Smooth muscle cell (in vitro differentiated cells): ENCODE measurements at regions not wholly inside any gene's neighbourhood (a gene's known extent, or its start where the extent isn't known, plus 50 kb on each side); places are given as distances from the start of the nearest gene placed in this dataset.

Experiments used
- DNase-seq: peaks from one replicate; lab custom pipeline; 2025; ENCODE audit not compliant: unreplicated experiment; lab: John Stamatoyannopoulos, UW
- H2AFZ ChIP-seq: fragments of 200-600 bp; sonication (generic); 2 replicates; pipeline ENCODE4 v1.6.0; 2016; ENCODE audit warnings: antibody characterized with exemption, low read depth, mild to moderate bottlenecking
- H3F3A ChIP-seq: fragments of 200-600 bp; sonication (generic); 2 replicates; pipeline ENCODE4 v1.6.0; 2017; ENCODE audit warnings: antibody characterized with exemption, low read depth
- H3K27ac ChIP-seq: fragments of 200-600 bp; sonication (generic); 2 replicates; pipeline ENCODE4 v1.5.1; 2016; ENCODE audit warnings: low read depth, mild to moderate bottlenecking
- H3K27me3 ChIP-seq: fragments of 200-600 bp; sonication (generic); 2 replicates; pipeline ENCODE4 v1.6.1; 2016; ENCODE audit warnings: low read depth, mild to moderate bottlenecking
- H3K36me3 ChIP-seq: fragments of 200-600 bp; sonication (generic); 2 replicates; pipeline ENCODE4 v1.5.1; 2016; ENCODE audit warnings: low read depth
- H3K4me1 ChIP-seq: fragments of 200-600 bp; sonication (generic); 2 replicates; pipeline ENCODE4 v1.5.1; 2016; ENCODE audit warnings: low read depth
- H3K4me2 ChIP-seq: fragments of 200-600 bp; sonication (generic); 2 replicates; pipeline ENCODE4 v1.6.0; 2016; ENCODE audit warnings: mild to moderate bottlenecking
- H3K4me3 ChIP-seq: fragments of 200-600 bp; sonication (generic); 2 replicates; pipeline ENCODE4 v1.5.1; 2016; ENCODE audit warnings: mild to moderate bottlenecking
- H3K79me2 ChIP-seq: fragments of 200-600 bp; sonication (generic); 2 replicates; pipeline ENCODE4 v1.6.0; 2016; ENCODE audit warnings: low read depth, mild to moderate bottlenecking
- H3K9ac ChIP-seq: fragments of 200-600 bp; sonication (generic); 2 replicates; pipeline ENCODE4 v1.6.0; 2016; ENCODE audit warnings: low read depth
- H3K9me3 ChIP-seq: fragments of 200-600 bp; sonication (generic); replicated peaks from 2 replicates; pipeline ENCODE4 v1.5.1; 2016; ENCODE audit warnings: low read depth
- H4K20me1 ChIP-seq: fragments of 200-600 bp; sonication (generic); 2 replicates; pipeline ENCODE4 v1.6.0; 2016; ENCODE audit warnings: low read depth
- CTCF ChIP-seq: fragments of 200-600 bp; sonication (generic); IDR thresholded peaks from 2 replicates; pipeline ENCODE4 v1.5.1; 2017; ENCODE audit warnings: borderline replicate concordance, mild to moderate bottlenecking, antibody characterized with exemption; ENCODE audit not compliant: insufficient read depth, poor library complexity, severe bottlenecking
- WGBS: methylation state at CpG from one replicate; pipeline ENCODE4 v1.1.7; 2016; ENCODE audit warnings: low lambda C conversion rate; 5-methylcytosine and 5-hydroxymethylcytosine counted together

- Histone ChIP-seq H2AFZ (no peak overlapping the region), H3F3A (no peaks in the 10 kb centered on the region), H3K4me2 (no peak overlapping the region), H3K4me1 (no peaks in the 10 kb centered on the region), H3K4me3 (no peak overlapping the region), H3K27me3 (no peaks in the 10 kb centered on the region), H3K27ac (no peak overlapping the region), H4K20me1 (no peaks in the 10 kb centered on the region), H3K36me3 (no peaks in the 10 kb centered on the region), H3K9me3 (no peaks in the 10 kb centered on the region), H3K79me2 (no peaks in the 10 kb centered on the region), H3K9ac (no peak overlapping the region)
- no peak for DNase-seq
- 92% methylated on average over 3 of the region's 3 CpGs for WGBS
- no peak for TF ChIP-seq CTCF
Measured at GRCh38 chr12:89799316-89799715, 90.7 kb upstream of the ATP2B1 start.

- Histone ChIP-seq H3K36me3 (no peaks in the 10 kb centered on the region), H3F3A (no peaks in the 10 kb centered on the region), H3K79me2 (no peaks in the 10 kb centered on the region), H3K9ac (no peak overlapping the region), H3K9me3 (no peaks in the 10 kb centered on the region), H4K20me1 (no peaks in the 10 kb centered on the region), H2AFZ (no peak overlapping the region), H3K4me1 (no peaks in the 10 kb centered on the region), H3K4me2 (no peak overlapping the region), H3K4me3 (no peak overlapping the region), H3K27me3 (no peaks in the 10 kb centered on the region), H3K27ac (no peak overlapping the region)
- no peak for TF ChIP-seq CTCF
- no peak for DNase-seq
- WGBS = 87% methylated on average over 2 of the region's 2 CpGs
Measured at GRCh38 chr12:89797436-89797835, 88.8 kb upstream of the ATP2B1 start.

GRCh38 chr12:89796798-89797382, 88.3 kb upstream of the ATP2B1 start:
- TF ChIP-seq CTCF = no peak

GRCh38 chr12:89793946-89794345, 85.3 kb upstream of the ATP2B1 start:
- Histone ChIP-seq H3K4me2 (no peak overlapping the region), H3K9ac (no peak overlapping the region), H4K20me1 (no peaks in the 10 kb centered on the region), H3F3A (no peaks in the 10 kb centered on the region), H3K79me2 (no peaks in the 10 kb centered on the region), H3K27ac (no peak overlapping the region), H3K36me3 (no peaks in the 10 kb centered on the region), H3K4me3 (no peak overlapping the region), H2AFZ (no peak overlapping the region), H3K27me3 (no peaks in the 10 kb centered on the region), H3K4me1 (no peaks in the 10 kb centered on the region), H3K9me3 (no peaks in the 10 kb centered on the region)
- no peak for DNase-seq
- TF ChIP-seq CTCF = no peak

More at GRCh38 chr12:89796798-89797382, 88.3 kb upstream of the ATP2B1 start:
- Histone ChIP-seq H3K27me3 (no peaks in the 10 kb centered on the region), H3K79me2 (no peaks in the 10 kb centered on the region), H3K4me3 (no peak overlapping the region), H3K4me2 (no peak overlapping the region), H3K36me3 (no peaks in the 10 kb centered on the region), H3K9ac (no peak overlapping the region), H3K9me3 (no peaks in the 10 kb centered on the region), H3K4me1 (no peaks in the 10 kb centered on the region), H4K20me1 (no peaks in the 10 kb centered on the region), H2AFZ (no peak overlapping the region), H3F3A (no peaks in the 10 kb centered on the region), H3K27ac (no peak overlapping the region)
- DNase-seq = no peak
- 89% methylated on average over 1 of the region's 1 CpG for WGBS
